HG03175 (cell line): ENCODE measurements at regions not wholly inside any gene's neighbourhood (a gene's known extent, or its start where the extent isn't known, plus 50 kb on each side); places are given as distances from the start of the nearest gene placed in this dataset.

Experiments used
- ATAC-seq: cut with Tn5 transposase; IDR thresholded peaks from one replicate; pipeline ENCODE4 v1.9.1; 2021; ENCODE audit warnings: mild to moderate bottlenecking, moderate library complexity; ENCODE audit not compliant: unreplicated experiment

GRCh38 chr9:87319656-87320055, 178.0 kb upstream of the DAPK1 start:
- ATAC-seq, result no peak

GRCh38 chr9:87320146-87320884, 177.4 kb upstream of the DAPK1 start:
- no peak for ATAC-seq

GRCh38 chr9:87322840-87323635, 174.6 kb upstream of the DAPK1 start:
- no peak for ATAC-seq

GRCh38 chr9:87323928-87324327, 173.7 kb upstream of the DAPK1 start:
- no peak for ATAC-seq

GRCh38 chr9:87324613-87325194, 173.0 kb upstream of the DAPK1 start:
- ATAC-seq, result no peak

GRCh38 chr9:87327575-87328125, 170.0 kb upstream of the DAPK1 start:
- no peak for ATAC-seq

GRCh38 chr9:87333802-87334201, 163.9 kb upstream of the DAPK1 start:
- no peak for ATAC-seq

GRCh38 chr9:87334366-87334765, 163.3 kb upstream of the DAPK1 start:
- no peak for ATAC-seq

GRCh38 chr9:87336407-87336806, 161.3 kb upstream of the DAPK1 start:
- ATAC-seq, result no peak

- ATAC-seq, result no peak
Measured at GRCh38 chr9:87336914-87337333, 160.7 kb upstream of the DAPK1 start.

GRCh38 chr9:87337335-87338087, 160.2 kb upstream of the DAPK1 start:
- no peak for ATAC-seq

GRCh38 chr9:87338088-87338989, 159.3 kb upstream of the DAPK1 start:
- no peak for ATAC-seq

- ATAC-seq, result no peak
Measured at GRCh38 chr9:87340391-87340790, 157.3 kb upstream of the DAPK1 start.

- ATAC-seq, result no peak
Measured at GRCh38 chr9:87342743-87343142, 154.9 kb upstream of the DAPK1 start.

GRCh38 chr9:87343816-87344430, 153.7 kb upstream of the DAPK1 start:
- ATAC-seq, result no peak

- no peak for ATAC-seq
Measured at GRCh38 chr9:87346061-87346665, 151.5 kb upstream of the DAPK1 start.

- no peak for ATAC-seq
Measured at GRCh38 chr9:87350915-87351314, 146.8 kb upstream of the DAPK1 start.

GRCh38 chr9:87353301-87353700, 144.4 kb upstream of the DAPK1 start:
- no peak for ATAC-seq

GRCh38 chr9:87354147-87354546, 143.5 kb upstream of the DAPK1 start:
- no peak for ATAC-seq
